GM21619 (cell line): ENCODE measurements at regions not wholly inside any gene's neighbourhood (a gene's known extent, or its start where the extent isn't known, plus 50 kb on each side); places are given as distances from the start of the nearest gene placed in this dataset.

Source experiments
- ATAC-seq: cut with Tn5 transposase; IDR thresholded peaks from one replicate; pipeline ENCODE4 v1.9.1; 2021; ENCODE audit not compliant: unreplicated experiment

DNA sequence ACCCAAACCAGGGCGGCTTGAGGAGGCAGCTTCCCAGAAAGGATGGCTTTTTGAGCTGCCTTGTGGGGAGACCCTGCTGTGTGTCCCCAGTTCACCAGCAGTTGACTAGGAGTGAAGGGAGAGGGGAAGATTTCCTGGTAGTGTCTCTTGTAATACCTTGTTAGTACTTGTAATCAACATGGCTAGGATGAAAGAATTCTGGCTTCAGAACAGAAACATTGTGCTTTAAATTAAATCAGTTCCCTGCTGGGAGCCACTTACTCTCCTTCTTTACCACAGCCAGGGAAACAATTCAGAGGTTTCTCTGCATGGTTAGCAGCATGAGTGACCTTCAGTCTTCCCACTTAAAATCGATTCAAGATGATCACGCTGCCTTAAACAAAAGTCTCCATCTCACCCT, 525.4 kb upstream of the ID4 start:
- ATAC-seq: no peak

DNA sequence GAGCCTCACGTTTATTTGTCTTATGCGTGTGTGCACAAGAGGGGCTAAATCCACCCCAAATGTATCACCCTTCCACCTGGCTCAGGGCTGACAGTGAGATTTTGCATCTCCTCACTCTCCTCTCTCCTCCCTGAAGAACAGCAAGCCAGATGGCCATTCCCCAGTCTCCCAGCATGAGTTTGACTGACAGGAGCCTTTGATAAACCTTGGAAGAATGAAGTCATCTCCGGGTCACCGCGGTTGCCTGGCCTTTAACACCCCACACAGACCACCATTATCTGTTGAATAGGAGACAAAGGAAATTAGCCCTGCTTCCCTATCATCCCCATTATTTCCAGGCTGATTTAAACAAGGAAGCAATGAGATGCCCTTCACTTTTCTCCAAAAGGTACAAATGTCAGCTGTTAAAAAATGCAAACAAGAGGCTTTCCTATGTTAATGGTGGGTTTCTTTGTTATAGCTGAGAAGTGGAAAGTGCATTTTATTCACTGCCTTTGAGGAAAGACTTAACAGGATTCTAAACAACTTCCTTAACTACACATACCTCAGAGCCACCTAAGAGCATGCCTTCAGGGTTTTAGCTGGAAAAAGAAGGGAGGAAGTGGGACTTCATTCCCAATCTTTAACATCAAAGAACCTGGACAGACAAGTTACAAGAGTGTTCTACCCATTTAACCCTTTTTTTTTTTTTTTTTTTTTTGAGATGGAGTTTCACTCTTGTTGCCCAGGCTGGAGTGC, 524.8 kb upstream of the ID4 start:
- ATAC-seq: no peak

DNA sequence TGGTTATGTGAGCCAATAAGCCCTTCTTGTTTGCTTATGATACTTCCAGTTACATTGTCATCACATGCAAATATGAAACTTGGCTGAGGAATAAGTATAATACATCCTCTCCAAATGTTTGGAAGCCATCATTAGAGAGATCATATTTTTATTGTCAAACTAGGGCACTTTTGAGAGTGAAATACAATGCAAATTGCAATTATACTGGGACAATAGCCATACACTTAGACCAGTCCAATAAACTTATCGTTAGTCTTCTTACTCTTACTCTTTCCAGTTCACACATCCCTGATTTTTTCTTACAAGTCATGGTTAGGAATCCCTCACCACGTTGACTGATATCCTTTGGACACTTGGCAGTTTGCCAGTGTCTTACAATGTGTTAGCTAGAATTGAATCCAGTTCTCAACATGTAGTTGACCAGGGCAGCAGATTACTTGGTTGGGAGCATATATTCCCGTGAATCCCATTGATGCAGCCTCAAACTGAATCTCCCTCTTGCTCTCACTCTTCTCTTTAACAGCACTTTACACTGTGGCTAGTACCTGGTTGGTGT, 519.7 kb upstream of the ID4 start:
- ATAC-seq: no peak

DNA sequence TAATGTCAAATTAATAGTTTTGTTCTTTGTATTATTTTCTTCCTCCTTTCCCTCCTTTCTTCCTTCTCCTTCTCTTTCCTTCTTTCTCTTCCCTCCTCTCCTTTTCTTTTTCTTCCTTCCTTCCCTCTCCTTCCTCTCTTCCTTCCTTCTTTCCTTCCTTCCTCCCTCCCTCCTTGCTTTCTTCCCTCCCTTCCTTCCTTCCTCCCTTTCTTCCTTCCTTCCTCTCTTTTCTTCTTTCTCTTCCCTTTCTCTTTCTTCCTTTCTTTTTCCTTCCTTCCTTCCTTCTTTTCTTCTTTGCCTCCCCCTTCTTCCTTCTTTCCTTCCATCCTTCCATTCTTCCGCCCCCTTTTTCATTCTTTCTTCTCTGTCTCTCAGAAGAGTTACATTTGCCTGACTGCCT, 518.2 kb upstream of the ID4 start:
- ATAC-seq: no peak

DNA sequence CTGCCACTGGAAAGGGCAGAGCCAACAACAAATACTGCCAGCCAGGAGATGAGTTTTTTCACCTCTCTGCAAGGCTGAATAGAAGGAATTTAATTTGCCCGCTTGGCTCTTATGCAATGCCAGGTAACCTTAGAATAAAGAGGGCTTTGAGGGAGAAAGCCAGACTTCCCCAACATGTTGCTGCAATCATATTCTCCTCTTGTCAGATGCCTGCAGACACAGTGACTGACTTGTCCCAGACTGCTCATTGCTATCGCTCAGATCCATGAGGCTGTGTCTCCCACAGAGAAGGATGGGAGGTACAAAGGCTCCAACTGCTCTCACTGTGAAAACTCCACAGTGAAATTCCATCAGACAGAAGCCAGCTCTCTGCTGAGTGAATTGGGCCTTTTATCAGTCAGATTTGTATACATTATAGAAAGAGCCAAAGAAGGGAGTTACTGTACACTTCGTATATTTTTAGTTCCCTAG, 517.0 kb upstream of the ID4 start:
- ATAC-seq: no peak

DNA sequence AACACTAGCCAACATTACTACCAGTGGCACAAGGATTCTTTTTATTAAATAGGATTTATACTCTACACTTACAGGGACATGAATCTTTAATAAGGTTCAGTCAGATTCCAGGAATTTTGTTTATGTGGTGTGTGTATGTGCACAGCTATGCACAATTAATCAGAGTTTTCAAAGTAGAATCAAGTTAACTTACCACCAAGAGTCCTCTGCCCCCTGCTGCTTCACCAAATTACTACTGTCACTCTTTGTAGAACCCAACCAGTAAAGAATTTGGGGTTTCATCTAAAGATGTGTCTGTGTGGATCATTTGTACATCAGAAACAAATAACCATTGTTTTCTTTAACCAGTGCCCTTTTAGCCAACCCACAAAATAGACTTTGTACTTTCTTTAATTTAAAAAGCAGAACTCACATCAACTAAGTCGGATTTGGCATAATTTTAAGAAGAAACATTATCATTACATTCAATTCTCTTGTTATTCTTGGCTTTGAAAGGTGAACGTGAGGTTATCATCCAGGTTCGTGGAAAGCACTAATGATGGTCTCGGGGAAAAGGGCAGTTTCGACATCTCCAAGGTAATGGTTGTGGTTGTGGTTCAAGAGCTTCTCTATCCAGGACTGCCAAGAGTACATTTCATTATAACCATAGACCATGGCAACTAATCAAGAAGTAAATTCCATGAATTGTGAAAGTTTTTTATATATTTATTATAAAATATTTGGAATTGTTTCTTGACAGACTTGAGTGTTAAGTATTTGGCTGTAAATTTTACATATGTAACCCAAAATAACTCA, 514.3 kb upstream of the ID4 start:
- no peak for ATAC-seq

DNA sequence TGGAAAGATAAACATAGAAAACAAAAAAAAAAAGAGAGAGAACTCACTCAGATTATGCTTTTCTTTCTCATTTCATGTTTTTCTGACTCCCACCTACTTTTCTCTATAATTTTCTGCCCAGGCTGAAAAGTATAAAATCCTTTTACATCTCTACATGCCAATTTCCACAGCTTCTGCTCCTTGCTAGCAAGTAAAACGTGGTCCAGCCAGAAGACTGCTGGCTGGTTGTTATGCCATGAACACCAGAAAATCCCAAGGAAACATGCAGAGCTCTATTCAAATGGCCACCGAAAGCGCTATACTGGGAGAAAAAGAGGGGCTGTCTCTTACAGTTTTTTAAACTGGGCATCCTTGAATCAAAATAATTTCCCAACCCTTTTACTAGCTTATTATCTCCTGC, 512.8 kb upstream of the ID4 start:
- ATAC-seq: no peak

DNA sequence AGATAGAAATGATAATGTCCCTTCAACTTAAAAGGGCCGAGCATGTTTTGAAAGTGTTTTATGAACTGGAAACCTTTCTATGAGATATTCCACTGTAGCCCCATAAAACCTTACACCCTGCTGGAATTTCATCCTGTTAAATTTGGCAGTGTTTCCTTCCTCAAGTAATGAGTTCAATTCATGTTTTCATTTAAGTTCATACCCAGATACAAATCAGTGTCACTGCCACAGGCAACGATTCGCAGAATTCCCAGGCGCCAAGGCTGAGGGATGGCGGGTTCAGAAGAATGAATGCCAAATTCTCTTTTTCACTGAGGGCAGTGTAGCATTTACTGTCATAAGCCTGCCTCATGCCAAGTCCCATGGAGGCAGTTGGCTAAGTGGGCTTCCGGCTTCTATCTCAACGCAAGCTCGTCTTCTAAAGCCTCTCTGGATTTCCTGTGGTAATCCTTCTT, 511.8 kb upstream of the ID4 start:
- ATAC-seq: no peak

DNA sequence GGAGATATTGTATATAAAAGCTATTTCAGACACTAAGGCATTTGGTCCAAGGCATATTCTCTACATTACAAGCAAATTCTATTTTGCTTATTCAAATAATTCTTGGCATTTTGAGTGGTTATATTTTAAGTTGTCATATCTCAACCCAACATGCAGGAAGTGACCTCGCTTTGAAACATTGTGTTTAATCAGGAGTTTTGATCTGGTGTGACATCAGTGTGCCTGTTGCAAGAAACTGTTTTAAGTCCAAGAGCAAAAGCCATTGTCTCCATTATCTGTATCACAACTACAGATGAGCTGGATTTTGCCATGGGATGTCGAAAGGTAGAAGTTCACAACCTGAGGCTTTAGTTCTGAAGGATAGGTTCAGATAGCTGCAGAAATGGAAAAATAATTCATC, 509.9 kb upstream of the ID4 start:
- no peak for ATAC-seq

DNA sequence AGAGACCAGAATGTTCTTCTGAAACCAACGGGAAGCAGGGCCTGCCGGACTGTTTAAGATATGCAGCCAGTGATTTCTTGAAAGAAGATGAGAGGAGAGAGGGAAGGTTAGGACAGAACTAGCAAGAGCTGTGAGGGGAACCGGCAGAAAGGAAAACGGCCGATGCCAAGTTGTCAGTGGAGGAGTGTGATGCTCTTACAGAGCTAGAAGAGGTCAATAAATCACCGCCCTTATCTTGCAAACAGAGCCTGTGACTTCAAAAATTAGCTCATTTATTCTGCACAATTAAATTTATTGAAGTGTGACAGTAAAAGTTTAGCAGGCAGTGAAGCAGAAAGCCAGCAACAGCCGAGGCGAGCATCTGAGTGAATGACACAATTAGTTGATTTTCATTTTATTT, 509.5 kb upstream of the ID4 start:
- no peak for ATAC-seq

DNA sequence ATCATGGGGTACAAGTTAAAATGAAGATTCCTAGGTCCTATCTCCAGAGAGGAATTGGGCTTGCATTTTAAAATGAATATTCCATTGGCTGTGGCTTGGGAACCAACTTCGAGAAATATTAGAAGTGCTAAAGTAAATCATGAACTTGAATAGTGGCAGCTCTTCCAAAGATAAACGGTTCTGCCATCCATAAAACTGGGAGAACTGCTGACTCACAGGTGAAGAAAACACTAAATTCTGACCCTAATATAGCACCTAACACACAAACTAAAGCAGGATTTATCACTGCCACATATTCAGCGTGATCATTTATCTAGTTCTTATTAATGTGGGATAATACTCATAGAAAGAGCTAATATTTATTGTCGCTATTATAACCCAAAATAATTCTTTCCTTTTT, 508.1 kb upstream of the ID4 start:
- no peak for ATAC-seq

DNA sequence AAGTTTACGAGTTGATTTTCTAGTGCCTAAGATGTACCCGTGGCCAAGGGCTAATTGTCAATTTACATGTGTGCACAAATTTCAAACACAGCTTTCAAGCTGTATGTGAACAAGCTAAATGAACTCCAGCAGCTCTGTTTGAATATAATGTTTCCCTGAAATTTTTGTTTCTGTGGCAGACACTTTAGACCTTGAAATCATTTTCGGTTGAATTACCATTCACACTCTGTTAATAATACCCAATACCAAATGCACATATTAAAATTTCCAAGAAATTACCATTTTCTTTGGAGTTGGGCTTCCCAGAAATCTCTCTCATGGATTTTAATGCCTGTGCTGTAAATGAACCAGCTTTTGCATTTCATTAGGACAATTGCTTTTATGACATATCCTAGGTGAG, 506.1 kb upstream of the ID4 start:
- ATAC-seq: no peak

DNA sequence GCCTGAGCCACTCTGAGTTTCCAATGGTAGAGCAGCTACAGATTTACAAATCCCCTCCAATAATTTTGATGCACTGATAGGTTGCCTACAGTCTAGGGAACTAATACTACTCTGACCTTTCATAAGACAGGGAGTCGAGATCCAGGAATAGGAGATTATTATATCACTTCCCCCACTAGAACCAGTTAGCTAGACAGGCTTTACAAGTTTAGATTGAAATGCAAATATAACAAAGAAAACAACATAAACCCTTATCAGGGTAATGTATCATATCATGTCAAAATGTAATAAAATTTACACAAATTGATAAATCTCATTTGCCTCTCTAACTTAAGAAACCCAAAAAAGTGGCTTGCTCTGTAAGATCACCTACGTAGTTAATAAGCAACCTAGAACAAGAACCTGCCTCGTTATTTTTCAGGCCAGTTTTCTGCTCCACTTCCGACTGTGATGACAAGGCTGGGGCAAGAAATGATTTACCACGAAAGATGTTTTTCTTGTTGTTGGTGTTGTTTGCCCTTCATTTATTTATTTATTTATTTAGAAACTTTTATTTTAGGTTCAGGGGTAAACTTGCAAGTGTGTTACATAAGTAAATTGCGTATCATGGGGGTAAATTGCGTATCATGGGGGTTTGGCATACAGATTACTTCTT, 504.2 kb upstream of the ID4 start:
- ATAC-seq: no peak

DNA sequence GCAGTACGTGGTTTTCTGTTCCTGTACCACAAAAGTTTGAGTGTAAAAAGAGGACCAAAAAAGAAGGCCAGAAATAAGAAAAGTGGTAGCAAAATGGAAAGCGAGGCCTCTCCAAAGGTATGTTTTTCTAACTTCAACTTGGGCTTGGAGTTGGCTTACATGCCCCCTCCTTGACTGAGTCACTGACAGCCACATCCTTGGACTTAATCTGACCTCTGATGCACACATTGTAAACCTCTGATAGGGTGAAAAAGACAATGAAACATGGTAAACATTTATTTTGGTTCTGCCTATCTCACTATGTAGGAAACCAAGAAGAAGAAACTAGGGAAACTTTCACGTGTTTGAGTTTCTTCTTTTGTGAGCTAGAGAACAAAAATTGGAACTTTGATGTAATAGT, 503.2 kb upstream of the ID4 start:
- no peak for ATAC-seq

DNA sequence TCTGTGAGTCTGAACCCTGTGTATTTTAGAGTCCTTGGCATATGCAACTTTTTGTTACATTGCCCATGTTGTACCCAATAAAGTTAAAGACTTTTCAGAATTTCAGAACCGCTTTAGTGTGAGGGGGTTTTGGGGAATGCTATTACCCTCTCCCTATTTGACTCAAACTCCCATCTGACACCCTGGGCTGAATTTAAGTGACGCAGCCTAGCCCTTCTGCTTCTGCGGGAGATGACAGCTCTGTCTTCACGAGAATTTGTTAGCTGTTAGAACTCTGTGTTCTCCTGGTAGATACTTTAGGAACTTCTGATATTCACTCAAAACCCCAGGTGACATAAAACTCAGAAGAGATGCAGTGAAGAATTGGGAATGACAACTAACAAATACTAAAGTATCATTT, 500.6 kb upstream of the ID4 start:
- ATAC-seq: no peak

DNA sequence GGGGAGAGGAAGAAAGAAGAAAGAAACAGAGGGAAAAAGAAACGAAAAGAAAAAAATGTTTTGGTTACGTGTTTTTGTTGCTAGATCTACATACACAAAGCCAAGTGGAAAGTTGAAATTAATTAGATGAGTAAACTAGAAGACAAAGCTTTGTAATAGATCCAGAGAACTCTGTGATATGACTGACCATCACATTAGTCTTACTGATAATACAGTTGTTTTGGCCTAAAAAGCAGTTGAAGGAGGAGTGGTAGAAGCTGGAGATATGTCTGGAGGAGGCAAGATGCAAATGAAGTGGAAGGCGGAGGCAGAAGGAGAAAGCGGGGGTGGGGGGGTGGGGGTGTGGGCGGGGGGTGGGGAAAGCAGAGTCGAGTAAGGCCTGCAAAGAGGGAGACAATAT, 500.1 kb upstream of the ID4 start:
- no peak for ATAC-seq

DNA sequence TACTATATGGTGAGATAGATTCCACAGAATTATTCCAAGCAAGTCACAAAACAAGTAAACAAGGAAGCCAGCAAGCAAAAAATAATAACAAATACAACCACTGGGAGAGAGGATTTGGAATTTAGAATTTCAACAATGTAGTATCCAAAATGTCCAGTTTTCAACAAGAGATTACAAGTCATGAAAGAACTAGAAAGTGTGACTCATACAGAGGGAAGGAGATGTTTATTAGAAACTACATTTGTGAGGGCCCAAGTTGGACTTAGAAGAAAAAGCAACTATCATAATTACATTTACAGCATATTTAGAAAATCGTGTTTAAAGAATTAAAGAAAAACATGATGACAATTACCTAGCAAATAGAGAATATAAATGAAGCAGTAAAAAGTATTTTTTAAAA, 494.6 kb upstream of the ID4 start:
- ATAC-seq: no peak

DNA sequence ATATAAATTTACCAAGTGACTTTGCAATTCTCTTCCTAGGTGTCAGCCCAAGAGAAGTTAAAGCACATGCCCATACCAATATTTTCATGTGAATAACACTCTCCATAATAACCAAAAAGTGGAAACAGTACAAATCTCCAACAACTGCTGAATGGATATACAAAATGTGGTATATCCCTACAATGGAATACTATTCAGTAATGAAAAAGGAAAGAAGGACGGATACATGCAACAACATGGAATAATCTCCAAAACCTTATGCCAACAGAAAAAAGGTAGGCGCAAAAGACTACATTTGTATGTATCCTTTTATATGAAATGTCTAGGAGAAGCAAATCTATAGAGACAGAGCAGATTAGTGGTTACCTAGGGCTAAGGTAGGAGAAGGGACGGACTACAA, 487.7 kb upstream of the ID4 start:
- no peak for ATAC-seq

DNA sequence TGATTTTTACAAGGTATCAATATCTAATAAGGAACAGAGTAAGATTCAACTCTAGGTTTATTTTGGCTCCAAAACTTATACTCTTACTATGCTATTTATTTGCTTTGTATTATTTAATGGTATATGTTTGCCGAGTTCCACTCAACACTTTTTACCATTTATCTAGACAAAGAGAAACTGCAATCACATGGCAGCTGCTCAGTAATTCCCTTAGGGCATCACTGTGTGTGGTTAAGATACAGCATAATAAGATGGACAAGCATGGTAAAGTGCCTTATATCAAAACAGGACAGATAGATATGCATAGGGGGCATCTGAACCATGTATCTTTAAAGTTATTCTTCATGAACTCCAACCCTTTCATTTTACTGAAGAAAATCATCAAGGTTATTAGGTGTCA, 483.0 kb upstream of the ID4 start:
- ATAC-seq: no peak

DNA sequence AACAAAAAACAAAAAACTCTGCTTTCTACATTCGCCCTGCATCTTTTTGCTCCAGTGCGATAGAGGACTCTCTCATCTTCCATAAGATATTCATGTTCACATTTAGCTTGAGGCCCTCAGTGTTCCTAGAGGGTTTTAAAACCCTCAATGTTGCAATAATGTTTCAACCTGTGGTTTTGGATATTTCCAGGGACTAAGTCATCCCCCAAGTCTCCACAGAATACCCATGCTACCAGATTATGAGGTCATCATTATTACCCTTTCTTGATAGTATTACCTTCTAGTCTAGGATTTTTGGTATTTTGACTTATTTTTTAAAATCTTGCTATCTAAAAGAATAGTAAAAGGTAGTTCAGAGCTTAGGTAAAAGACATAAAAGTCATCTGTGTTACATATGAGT, 480.5 kb upstream of the ID4 start:
- ATAC-seq: no peak

DNA sequence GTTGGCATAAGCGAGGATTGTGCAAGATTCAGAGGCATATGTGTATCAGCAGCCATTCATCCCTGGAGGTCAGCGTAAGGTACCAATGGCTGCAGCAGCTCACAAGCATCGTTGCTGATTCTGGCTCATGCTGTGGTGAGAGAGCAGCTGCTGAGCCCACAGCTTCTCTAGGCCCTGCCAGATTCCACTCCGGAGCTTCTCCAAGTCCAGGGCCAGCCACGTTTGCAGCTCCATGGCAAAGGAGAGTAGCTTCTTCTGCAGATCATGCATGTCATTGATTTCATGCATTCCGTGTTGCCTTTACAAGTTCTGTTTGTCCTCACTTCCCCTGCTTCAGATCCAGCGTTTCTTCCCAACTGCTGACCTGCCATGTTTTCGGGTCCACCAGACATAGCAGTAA, 474.8 kb upstream of the ID4 start:
- ATAC-seq: no peak

DNA sequence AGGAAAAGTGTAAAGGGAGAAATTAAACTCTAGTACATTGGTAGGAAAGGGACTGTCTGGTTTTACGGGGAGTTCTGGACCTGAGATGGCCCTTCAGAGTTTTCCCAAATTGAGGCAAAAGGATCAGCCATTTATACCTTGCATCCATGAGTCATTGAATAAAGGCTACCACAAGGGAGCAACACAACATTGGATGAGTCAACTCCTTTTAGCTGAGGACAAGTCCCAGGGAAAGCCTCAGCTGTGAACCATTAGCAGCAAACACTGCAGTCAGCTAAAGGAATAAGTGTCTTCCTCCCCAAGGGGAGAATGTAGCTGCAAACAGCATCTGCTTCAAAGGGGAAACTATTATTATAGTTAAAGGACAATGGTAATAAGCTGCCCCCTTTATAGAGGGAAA, 468.7 kb upstream of the ID4 start:
- no peak for ATAC-seq
